ENCODE measurements at regions not wholly inside any gene's neighbourhood (a gene's known extent, or its start where the extent isn't known, plus 50 kb on each side); places are given as distances from the start of the nearest gene placed in this dataset.
"Not testable (repeated sequence)": the region's sequence is repeated elsewhere in the genome, so short reads cannot be mapped to it uniquely, and the experiment has no call there.

GRCh38 chr3:191973820-191974219 is 512.9 kb downstream of the PYDC2 start:
- DNase-seq = no peak

GRCh38 chr3:191975936-191976335 is 515.0 kb downstream of the PYDC2 start:
- no peak for DNase-seq

GRCh38 chr3:191980443-191980842 is 519.5 kb downstream of the PYDC2 start:
- DNase-seq = no peak

- DNase-seq = no peak
Measured at GRCh38 chr3:191982481-191982880, 521.5 kb downstream of the PYDC2 start.

GRCh38 chr3:191985691-191986090 is 524.7 kb downstream of the PYDC2 start:
- no peak for DNase-seq

- no peak for DNase-seq
Measured at GRCh38 chr3:191987831-191988350, 526.9 kb downstream of the PYDC2 start.

- not testable (repeated sequence) for DNase-seq
Measured at GRCh38 chr3:191993952-191994351, 533.0 kb downstream of the PYDC2 start.

GRCh38 chr3:191997093-191997492 is 536.1 kb downstream of the PYDC2 start:
- no peak for DNase-seq

GRCh38 chr3:191997579-191998268 is 536.8 kb downstream of the PYDC2 start:
- DNase-seq = no peak

GRCh38 chr3:192001218-192001617 is 540.3 kb downstream of the PYDC2 start:
- DNase-seq = no peak

- DNase-seq = no peak
Measured at GRCh38 chr3:192005989-192006388, 545.0 kb downstream of the PYDC2 start.

GRCh38 chr3:192009903-192010302 is 548.9 kb downstream of the PYDC2 start:
- DNase-seq = no peak

- no peak for DNase-seq
Measured at GRCh38 chr3:192010490-192010889, 549.5 kb downstream of the PYDC2 start.

- DNase-seq = no peak
Measured at GRCh38 chr3:192011137-192011536, 550.2 kb downstream of the PYDC2 start.

GRCh38 chr3:192013110-192013509 is 552.1 kb downstream of the PYDC2 start:
- no peak for DNase-seq

- no peak for DNase-seq
Measured at GRCh38 chr3:192022412-192022811, 561.4 kb downstream of the PYDC2 start.

- no peak for DNase-seq
Measured at GRCh38 chr3:192024751-192025150, 563.8 kb downstream of the PYDC2 start.

GRCh38 chr3:192026661-192027060 is 565.7 kb downstream of the PYDC2 start:
- no peak for DNase-seq

- DNase-seq = no peak
Measured at GRCh38 chr3:192031941-192032340, 571.0 kb downstream of the PYDC2 start.

- DNase-seq = no peak
Measured at GRCh38 chr3:192033246-192033645, 572.3 kb downstream of the PYDC2 start.

- no peak for DNase-seq
Measured at GRCh38 chr3:192038726-192039125, 577.8 kb downstream of the PYDC2 start.

GRCh38 chr3:192039593-192039992 is 578.6 kb downstream of the PYDC2 start:
- no peak for DNase-seq

GRCh38 chr3:192040282-192041043 is 579.5 kb downstream of the PYDC2 start:
- DNase-seq = no peak

GRCh38 chr3:192042116-192042515 is 581.2 kb downstream of the PYDC2 start:
- DNase-seq = no peak

Measured in NCI-H146 (cell line).